ENCODE measurements at regions not wholly inside any gene's neighbourhood (a gene's known extent, or its start where the extent isn't known, plus 50 kb on each side); places are given as distances from the start of the nearest gene placed in this dataset.

DNA sequence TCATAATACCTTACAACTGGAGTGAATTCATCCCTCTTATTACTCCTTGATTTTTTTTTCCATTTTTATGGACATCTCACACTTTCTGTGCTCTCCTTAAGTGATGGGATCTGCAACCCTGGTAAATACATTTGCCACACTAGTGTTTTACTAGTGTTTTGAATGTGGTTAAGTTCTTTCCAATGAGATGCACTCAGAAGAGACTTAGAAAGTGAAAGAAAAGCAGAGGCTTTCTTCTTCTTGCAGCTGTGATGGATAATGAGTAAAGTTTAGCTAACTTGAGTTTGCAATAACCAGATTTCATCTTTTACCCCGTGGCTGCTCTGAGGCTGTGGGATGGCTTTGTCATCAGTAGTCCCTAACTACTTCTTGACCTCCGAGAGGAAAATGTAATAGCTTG lies 1248.4 kb downstream of the NSUN3 start:
- TF ChIP-seq RAD21 (IDR thresholded peaks at IDR 0.05; ENCODE audit: low read depth) (no peak), POLR2AphosphoS5 (IDR thresholded peaks at IDR 0.05; ENCODE audit: low read depth, low read length) (no peak), POLR2A (IDR thresholded peaks at IDR 0.05; ENCODE audit: borderline replicate concordance, extremely low read depth, insufficient read depth, insufficient read length) (no peak)
- TF ChIP-seq, protein P1, sequence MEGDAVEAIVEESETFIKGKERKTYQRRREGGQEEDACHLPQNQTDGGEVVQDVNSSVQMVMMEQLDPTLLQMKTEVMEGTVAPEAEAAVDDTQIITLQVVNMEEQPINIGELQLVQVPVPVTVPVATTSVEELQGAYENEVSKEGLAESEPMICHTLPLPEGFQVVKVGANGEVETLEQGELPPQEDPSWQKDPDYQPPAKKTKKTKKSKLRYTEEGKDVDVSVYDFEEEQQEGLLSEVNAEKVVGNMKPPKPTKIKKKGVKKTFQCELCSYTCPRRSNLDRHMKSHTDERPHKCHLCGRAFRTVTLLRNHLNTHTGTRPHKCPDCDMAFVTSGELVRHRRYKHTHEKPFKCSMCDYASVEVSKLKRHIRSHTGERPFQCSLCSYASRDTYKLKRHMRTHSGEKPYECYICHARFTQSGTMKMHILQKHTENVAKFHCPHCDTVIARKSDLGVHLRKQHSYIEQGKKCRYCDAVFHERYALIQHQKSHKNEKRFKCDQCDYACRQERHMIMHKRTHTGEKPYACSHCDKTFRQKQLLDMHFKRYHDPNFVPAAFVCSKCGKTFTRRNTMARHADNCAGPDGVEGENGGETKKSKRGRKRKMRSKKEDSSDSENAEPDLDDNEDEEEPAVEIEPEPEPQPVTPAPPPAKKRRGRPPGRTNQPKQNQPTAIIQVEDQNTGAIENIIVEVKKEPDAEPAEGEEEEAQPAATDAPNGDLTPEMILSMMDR (IDR thresholded peaks at IDR 0.05 in 2 of 3, conservative IDR thresholded peaks at IDR 0.05 in 1 of 3; ENCODE audit: borderline replicate concordance in 1 of 3, insufficient read depth in 1 of 3, low read depth in 2 of 3, low read length in 2 of 3): no peak
- TF ChIP-seq, protein P2, sequence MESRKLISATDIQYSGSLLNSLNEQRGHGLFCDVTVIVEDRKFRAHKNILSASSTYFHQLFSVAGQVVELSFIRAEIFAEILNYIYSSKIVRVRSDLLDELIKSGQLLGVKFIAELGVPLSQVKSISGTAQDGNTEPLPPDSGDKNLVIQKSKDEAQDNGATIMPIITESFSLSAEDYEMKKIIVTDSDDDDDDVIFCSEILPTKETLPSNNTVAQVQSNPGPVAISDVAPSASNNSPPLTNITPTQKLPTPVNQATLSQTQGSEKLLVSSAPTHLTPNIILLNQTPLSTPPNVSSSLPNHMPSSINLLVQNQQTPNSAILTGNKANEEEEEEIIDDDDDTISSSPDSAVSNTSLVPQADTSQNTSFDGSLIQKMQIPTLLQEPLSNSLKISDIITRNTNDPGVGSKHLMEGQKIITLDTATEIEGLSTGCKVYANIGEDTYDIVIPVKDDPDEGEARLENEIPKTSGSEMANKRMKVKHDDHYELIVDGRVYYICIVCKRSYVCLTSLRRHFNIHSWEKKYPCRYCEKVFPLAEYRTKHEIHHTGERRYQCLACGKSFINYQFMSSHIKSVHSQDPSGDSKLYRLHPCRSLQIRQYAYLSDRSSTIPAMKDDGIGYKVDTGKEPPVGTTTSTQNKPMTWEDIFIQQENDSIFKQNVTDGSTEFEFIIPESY (IDR thresholded peaks at IDR 0.05; ENCODE audit: extremely low read depth, insufficient replicate concordance, low read length): no peak
